ENCODE measurements at regions not wholly inside any gene's neighbourhood (a gene's known extent, or its start where the extent isn't known, plus 50 kb on each side); places are given as distances from the start of the nearest gene placed in this dataset.
"Not testable (repeated sequence)": the region's sequence is repeated elsewhere in the genome, so short reads cannot be mapped to it uniquely, and the experiment has no call there.

- in situ Hi-C loops (cut with HindIII; ENCODE audit: low sequenced_read_pairs) = no loop called here
Observed at GRCh38 chr7:96770758-96771157, 61.1 kb upstream of the SEM1 start.

GRCh38 chr7:96772139-96772694, 62.6 kb upstream of the SEM1 start:
- in situ Hi-C loops (cut with HindIII; ENCODE audit: low sequenced_read_pairs) = no loop called here

GRCh38 chr7:96773483-96773882, 63.8 kb upstream of the SEM1 start:
- in situ Hi-C loops (cut with HindIII; ENCODE audit: low sequenced_read_pairs) = no loop called here

- in situ Hi-C loops (cut with HindIII; ENCODE audit: low sequenced_read_pairs) = no loop called here
Observed at GRCh38 chr7:96774358-96774757, 64.7 kb upstream of the SEM1 start.

- in situ Hi-C loops (cut with HindIII; ENCODE audit: low sequenced_read_pairs) = no loop called here
Observed at GRCh38 chr7:96775046-96775445, 65.4 kb upstream of the SEM1 start.

- in situ Hi-C loops (cut with HindIII; ENCODE audit: low sequenced_read_pairs) = no loop called here
Observed at GRCh38 chr7:96778263-96778662, 68.6 kb upstream of the SEM1 start.

- in situ Hi-C loops (cut with HindIII; ENCODE audit: low sequenced_read_pairs) = no loop called here
Observed at GRCh38 chr7:96781919-96782318, 72.3 kb upstream of the SEM1 start.

- in situ Hi-C loops (cut with HindIII; ENCODE audit: low sequenced_read_pairs) = not testable (repeated sequence)
Observed at GRCh38 chr7:96782686-96783298, 73.1 kb upstream of the SEM1 start.

- in situ Hi-C loops (cut with HindIII; ENCODE audit: low sequenced_read_pairs) = no loop called here
Observed at GRCh38 chr7:96784597-96784996, 75.0 kb upstream of the SEM1 start.

- in situ Hi-C loops (cut with HindIII; ENCODE audit: low sequenced_read_pairs) = no loop called here
Observed at GRCh38 chr7:96786261-96786997, 76.8 kb upstream of the SEM1 start.

GRCh38 chr7:96786998-96787395, 77.4 kb upstream of the SEM1 start:
- in situ Hi-C loops (cut with HindIII; ENCODE audit: low sequenced_read_pairs) = no loop called here

GRCh38 chr7:96789914-96790313, 80.3 kb upstream of the SEM1 start:
- in situ Hi-C loops (cut with HindIII; ENCODE audit: low sequenced_read_pairs) = no loop called here

- in situ Hi-C loops (cut with HindIII; ENCODE audit: low sequenced_read_pairs) = no loop called here
Observed at GRCh38 chr7:96792115-96792514, 82.5 kb upstream of the SEM1 start.

GRCh38 chr7:96794063-96794462, 84.4 kb upstream of the SEM1 start:
- in situ Hi-C loops (cut with HindIII; ENCODE audit: low sequenced_read_pairs) = no loop called here

- in situ Hi-C loops (cut with HindIII; ENCODE audit: low sequenced_read_pairs) = no loop called here
Observed at GRCh38 chr7:96800122-96800521, 90.5 kb upstream of the SEM1 start.

GRCh38 chr7:96800824-96801223, 91.2 kb upstream of the SEM1 start:
- in situ Hi-C loops (cut with HindIII; ENCODE audit: low sequenced_read_pairs) = no loop called here

- in situ Hi-C loops (cut with HindIII; ENCODE audit: low sequenced_read_pairs) = no loop called here
Observed at GRCh38 chr7:96819111-96819700, 109.6 kb upstream of the SEM1 start.

- in situ Hi-C loops (cut with HindIII; ENCODE audit: low sequenced_read_pairs) = not testable (repeated sequence)
Observed at GRCh38 chr7:96821131-96821530, 111.5 kb upstream of the SEM1 start.

- in situ Hi-C loops (cut with HindIII; ENCODE audit: low sequenced_read_pairs) = no loop called here
Observed at GRCh38 chr7:96822824-96823223, 113.2 kb upstream of the SEM1 start.

GRCh38 chr7:96823274-96823673, 113.6 kb upstream of the SEM1 start:
- in situ Hi-C loops (cut with HindIII; ENCODE audit: low sequenced_read_pairs) = no loop called here

- in situ Hi-C loops (cut with HindIII; ENCODE audit: low sequenced_read_pairs) = no loop called here
Observed at GRCh38 chr7:96824686-96825085, 115.0 kb upstream of the SEM1 start.

- in situ Hi-C loops (cut with HindIII; ENCODE audit: low sequenced_read_pairs) = no loop called here
Observed at GRCh38 chr7:96825285-96825684, 115.6 kb upstream of the SEM1 start.
